Stromal cell of bone marrow (primary cell): ENCODE measurements at regions not wholly inside any gene's neighbourhood (a gene's known extent, or its start where the extent isn't known, plus 50 kb on each side); places are given as distances from the start of the nearest gene placed in this dataset.
A peak's percentile ranks its signal among the peaks of the same experiment; 100 is the strongest.

ENCODE experiments used
- DNase-seq: peaks from one replicate; pipeline ENCODE4 v3.0.0-alpha.2; 2012; ENCODE audit warnings: low read depth

GRCh38 chr12:5195691-5196090, 152.0 kb downstream of the KCNA5 start:
- no peak for DNase-seq

DNA sequence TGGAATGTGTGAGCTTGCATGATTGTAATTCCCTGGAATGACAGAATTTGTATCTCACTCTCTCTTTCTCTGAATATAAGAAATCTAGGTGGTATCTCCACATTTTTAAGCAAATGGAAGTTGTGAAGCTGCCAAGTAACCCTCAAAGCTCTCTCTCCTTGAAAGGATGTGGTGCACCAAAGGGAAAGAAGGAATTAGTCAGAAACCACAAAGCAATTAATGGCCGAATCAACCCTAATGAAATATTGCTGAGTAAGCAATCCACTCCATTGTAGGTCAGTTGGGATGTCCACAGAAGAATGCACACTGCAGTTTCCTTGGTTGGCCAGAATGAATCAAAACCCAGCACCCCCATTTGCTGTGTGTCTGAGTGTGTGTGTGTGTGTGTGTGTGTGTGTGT, 153.5 kb downstream of the KCNA5 start:
- no peak for DNase-seq

GRCh38 chr12:5197656-5198055, 154.0 kb downstream of the KCNA5 start:
- DNase-seq: no peak

DNA sequence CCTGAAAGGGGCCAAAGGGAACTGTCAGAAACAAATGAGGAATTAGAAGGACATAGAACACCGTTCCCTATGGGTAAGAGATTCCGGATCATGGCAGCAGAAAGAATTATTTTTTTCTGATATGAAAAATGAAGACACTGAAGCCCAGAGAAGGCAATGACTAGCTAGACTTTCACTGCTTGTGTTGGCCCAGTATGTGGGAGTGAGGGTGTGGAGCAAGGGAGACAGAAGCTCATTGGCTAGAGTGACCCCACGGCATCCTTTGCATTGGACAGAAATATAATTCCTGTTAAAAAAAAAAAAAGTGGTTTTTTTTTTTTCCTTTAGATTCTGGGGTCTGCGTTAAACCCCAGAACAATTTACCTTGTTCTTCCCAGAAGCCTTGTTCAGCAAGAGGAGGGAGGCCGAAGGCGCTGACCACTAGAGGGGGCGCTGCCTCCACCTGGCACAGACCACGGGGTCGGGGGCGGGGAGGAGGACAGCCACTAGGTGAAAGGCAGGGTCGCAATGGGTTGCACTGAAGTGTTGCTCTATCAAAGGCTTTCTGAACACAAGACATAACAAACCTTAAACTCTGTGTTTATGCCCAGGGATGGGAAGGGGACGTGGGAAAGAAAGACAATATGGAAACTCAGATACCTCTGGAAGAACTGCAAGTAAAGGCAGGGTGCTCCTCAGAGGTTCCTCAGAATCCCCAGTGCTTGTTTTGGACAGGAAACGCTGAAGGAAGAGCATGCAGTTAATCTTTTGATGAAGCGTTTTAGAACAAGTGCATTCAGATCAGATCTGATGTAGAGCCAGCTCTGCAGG, 156.8 kb downstream of the KCNA5 start:
- DNase-seq: peak; percentile 16

- DNase-seq: no peak
These were observed 158.0 kb downstream of the KCNA5 start for GRCh38 chr12:5201554-5202218.

DNA sequence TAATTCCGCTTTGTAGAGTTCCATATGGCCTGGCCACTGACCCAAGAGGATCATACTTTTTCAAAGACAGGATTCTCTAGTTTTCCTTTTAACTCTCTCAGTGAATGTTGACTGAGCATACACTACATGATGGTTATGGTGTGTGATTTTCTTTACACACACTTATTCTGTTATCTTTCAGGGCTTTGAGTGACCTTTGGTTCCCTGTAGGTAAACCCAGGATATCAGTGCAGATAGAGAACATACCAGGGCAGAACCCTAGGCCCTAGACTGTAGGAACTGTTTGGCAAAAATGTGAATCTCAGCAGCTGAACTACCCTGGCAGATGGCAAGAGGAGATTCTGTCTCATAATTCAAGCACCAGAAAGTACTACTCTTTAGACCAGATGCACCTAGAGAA, 159.6 kb downstream of the KCNA5 start:
- no peak for DNase-seq

DNA sequence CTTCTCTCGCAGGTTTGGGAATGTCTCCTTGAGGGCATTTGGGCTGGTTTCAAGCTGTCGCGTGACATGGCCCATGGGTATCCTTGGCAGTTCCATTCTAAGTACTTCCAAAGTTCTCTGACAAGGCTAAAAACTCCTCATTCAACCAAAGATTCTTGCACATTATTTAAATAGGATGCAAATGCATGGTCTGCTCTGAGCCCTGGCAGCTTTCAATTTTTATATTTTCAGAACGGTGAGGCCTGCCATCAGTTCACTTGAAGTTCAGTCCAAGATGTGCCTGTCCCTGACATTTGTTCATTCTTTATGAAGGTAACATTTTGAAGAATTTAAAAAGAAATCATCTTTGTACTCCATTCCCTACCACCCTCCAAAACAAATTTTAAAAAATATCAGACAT, 160.0 kb downstream of the KCNA5 start:
- no peak for DNase-seq

- DNase-seq: no peak
These were observed 160.6 kb downstream of the KCNA5 start for GRCh38 chr12:5204271-5204670.

GRCh38 chr12:5204831-5205230, 161.2 kb downstream of the KCNA5 start:
- DNase-seq: no peak

GRCh38 chr12:5206401-5207175, 162.9 kb downstream of the KCNA5 start:
- no peak for DNase-seq

- DNase-seq: no peak
These were observed 166.7 kb downstream of the KCNA5 start for GRCh38 chr12:5210179-5210922.

GRCh38 chr12:5210923-5211290, 167.2 kb downstream of the KCNA5 start:
- no peak for DNase-seq

- DNase-seq: no peak
These were observed 169.7 kb downstream of the KCNA5 start for GRCh38 chr12:5213336-5213735.

DNA sequence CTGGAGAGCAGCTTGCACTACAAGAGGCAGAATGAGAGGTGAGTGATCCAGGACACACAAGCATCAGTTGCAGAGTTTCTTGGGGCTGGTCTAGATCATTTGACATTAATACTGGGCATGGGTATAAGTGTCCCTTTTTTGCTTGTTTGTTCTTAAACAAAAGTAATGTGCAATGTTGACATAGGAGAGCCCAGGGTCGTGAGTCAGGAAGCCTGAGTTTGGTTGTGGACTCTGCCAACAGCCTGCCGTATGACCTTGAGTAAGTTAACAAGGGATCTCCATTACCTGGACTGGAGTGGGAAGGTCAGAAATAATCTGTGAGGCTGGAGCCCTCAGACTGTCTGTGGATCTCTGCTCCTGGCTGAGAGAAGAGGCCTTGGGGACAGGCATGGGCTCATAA, 170.3 kb downstream of the KCNA5 start:
- DNase-seq: no peak

DNA sequence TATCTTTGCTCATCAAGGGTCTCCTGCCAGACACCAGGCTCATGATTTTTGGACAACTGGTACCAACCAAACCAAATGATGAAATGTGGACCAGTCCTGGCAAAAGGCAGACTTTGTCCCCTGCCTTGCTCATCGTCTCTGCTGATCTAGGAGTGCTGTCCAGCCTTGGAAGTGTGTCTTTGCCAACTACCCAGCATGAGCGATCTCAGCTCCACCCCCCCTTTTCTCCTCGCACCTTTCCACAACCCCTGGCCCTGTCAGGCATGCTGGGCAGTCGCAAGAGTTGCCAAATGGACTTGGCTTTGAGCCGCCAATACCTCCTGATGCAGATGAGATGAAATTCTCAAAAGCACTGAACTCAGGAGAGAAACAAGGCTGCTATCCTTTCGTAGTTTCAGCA, 174.3 kb downstream of the KCNA5 start:
- no peak for DNase-seq

DNA sequence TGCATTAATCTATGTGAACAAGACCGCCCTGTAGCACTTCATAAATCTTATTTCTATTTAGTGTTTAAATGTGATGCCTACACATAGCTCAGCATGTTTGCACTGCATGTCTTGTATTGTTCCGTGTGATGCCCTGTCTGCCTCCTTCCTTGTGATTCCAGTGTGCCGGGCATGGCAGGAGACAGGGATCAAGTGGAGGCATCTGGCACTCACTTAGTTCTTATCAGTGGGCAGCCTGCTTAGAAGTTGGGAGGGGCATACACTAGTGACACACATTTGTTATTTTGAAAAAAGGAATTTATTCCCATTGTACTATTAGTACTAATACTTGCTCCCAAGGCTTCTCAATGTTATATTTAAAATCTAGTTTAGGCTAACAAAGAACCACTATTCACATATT, 176.4 kb downstream of the KCNA5 start:
- no peak for DNase-seq

DNA sequence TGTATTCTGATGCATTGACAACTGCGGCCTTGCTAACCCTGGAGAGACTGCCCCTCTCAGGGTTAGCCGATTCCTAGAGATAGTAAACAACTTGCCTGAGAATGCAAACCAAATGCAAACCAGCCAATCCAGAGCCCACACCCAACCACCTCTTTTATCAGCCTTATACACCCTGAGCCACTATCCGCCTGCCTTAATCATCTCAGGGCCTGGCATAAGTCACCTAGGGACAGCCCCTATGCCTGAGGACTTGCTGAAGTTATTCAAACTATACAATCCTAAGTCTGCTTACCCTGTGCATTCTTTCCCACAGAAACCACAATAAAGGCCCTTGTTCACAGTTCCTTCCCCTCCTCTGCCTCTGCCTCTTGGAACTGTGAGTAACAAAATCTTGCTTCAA, 177.2 kb downstream of the KCNA5 start:
- DNase-seq: no peak

GRCh38 chr12:5222011-5222461, 178.4 kb downstream of the KCNA5 start:
- DNase-seq: no peak

- DNase-seq: no peak
These were observed 179.1 kb downstream of the KCNA5 start for GRCh38 chr12:5222729-5223128.

DNA sequence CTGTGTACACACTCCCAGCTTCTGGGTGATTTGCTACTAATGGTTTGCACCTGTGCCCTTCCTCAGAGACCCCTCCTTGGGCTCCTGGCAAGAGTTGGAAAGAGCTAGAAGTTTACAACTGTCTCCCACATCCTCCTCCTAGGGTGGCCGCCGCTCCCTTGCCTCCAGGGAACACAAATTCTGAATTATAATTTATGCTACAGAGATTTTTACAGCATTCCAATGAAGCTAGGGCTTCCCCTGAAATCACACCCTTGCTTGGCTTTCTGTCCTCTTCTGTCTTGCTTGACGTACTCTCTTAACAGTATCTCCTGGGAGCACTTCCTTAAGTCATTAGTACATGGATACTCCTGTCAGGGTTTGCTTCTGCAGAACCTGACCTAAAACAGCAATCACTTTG, 180.2 kb downstream of the KCNA5 start:
- no peak for DNase-seq

GRCh38 chr12:5226581-5226980, 182.9 kb downstream of the KCNA5 start:
- no peak for DNase-seq

- DNase-seq: no peak
These were observed 184.2 kb downstream of the KCNA5 start for GRCh38 chr12:5227708-5228373.
